Activated CD8-positive, alpha-beta memory T cell treated with anti-CD3 and anti-CD28 coated beads, Interleukin-2, amount 10 ng/mL, durations not matched to agents 7 days and 5 days (primary cell): ENCODE measurements at regions not wholly inside any gene's neighbourhood (a gene's known extent, or its start where the extent isn't known, plus 50 kb on each side); places are given as distances from the start of the nearest gene placed in this dataset.

Source experiments
- ATAC-seq: fragments of 150-1000 bp; cut with Tn5 transposase; one replicate; pipeline ENCODE4 v1.10.0; 2021; ENCODE audit warnings: moderate library complexity
- CTCF ChIA-PET: fragments of 350-600 bp; sonication (Branson Sonifier 250); formaldehyde crosslinking; loops from one replicate; lab custom pipeline; 2021; ENCODE audit warnings: antibody characterized with exemption; lab: Charles Lee
- DNase-seq: peaks from one replicate; pipeline ENCODE4 v3.0.0-alpha.2; 2020
- H3K27ac Mint-ChIP-seq: one replicate; pipeline ENCODE4 v1.8.0; 2021; ENCODE audit warnings: mild to moderate bottlenecking, mixed read lengths
- H3K27me3 Mint-ChIP-seq: one replicate; pipeline ENCODE4 v1.8.0; 2021; ENCODE audit warnings: mixed read lengths
- H3K36me3 Mint-ChIP-seq: one replicate; pipeline ENCODE4 v1.8.0; 2021; ENCODE audit warnings: mild to moderate bottlenecking, mixed read lengths
- H3K4me1 Mint-ChIP-seq: one replicate; pipeline ENCODE4 v1.8.0; 2021; ENCODE audit warnings: mixed read lengths
- H3K4me3 Mint-ChIP-seq: one replicate; pipeline ENCODE4 v1.8.0; 2021; ENCODE audit warnings: mild to moderate bottlenecking, moderate library complexity, mixed read lengths
- H3K9me3 Mint-ChIP-seq: one replicate; pipeline ENCODE4 v1.8.0; 2022; ENCODE audit warnings: low read depth, mixed read lengths

DNA sequence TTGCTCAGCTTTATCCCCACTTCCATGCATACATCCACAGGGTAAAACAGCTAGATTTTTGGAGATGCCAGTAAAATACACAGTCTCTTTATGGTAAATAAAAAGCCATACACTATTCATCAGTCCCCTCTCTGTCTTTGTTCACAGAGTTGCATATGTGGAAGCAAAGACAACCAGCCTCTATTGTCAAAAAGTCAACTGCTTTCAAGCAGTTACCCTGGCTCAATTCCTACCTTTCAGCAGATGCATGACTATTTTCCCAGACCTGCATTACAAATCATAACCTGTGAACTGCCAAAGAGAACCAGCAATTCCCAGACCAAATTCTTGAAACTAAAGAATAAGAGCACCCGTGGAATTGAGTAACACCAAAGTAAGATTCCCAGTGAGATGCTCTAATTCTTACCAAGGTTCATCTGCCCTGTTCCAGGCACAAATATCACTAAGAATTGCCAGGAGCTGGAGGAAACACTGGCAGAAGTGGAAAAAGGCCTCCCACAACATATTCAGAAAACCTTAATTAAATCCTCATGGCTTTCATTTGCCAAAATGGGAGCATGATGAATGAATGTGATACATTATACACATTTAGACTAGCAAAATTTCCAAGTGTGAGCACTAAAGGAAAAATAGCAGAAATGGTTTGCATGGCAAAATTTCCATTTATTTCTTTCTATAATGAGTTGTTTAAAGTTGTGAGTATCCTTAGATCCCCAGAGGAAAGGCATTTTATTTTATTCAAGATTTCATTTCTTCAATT is 391.2 kb upstream of the ADGRL3 start:
- peaks cover 14% of the 10 kb centered on the region for H3K9me3 Mint-ChIP-seq
- no peak overlapping the region for H3K27ac Mint-ChIP-seq
- no peaks in the 10 kb centered on the region for H3K36me3 Mint-ChIP-seq
- CTCF ChIA-PET: no interaction called here
- no peaks in the 10 kb centered on the region for H3K4me1 Mint-ChIP-seq
- ATAC-seq (no peak), DNase-seq (no peak)
- H3K27me3 Mint-ChIP-seq: no peaks in the 10 kb centered on the region
- no peak overlapping the region for H3K4me3 Mint-ChIP-seq

- peaks cover 14% of the 10 kb centered on the region for H3K9me3 Mint-ChIP-seq
- ATAC-seq (no peak), DNase-seq (no peak)
- H3K36me3 Mint-ChIP-seq: no peaks in the 10 kb centered on the region
- H3K4me3 Mint-ChIP-seq: no peak overlapping the region
- H3K27me3 Mint-ChIP-seq: no peaks in the 10 kb centered on the region
- CTCF ChIA-PET: no interaction called here
- no peaks in the 10 kb centered on the region for H3K4me1 Mint-ChIP-seq
- H3K27ac Mint-ChIP-seq: no peak overlapping the region
These were observed 390.7 kb upstream of the ADGRL3 start for GRCh38 chr4:60809486-60809800.

GRCh38 chr4:60812811-60813210 is 387.3 kb upstream of the ADGRL3 start:
- H3K27ac Mint-ChIP-seq: no peak overlapping the region
- no peaks in the 10 kb centered on the region for H3K36me3 Mint-ChIP-seq
- CTCF ChIA-PET: no interaction called here
- ATAC-seq: no peak
- H3K9me3 Mint-ChIP-seq: peaks cover 9% of the 10 kb centered on the region
- H3K4me3 Mint-ChIP-seq: no peak overlapping the region
- DNase-seq: no peak
- H3K4me1 Mint-ChIP-seq: no peaks in the 10 kb centered on the region
- no peaks in the 10 kb centered on the region for H3K27me3 Mint-ChIP-seq

DNA sequence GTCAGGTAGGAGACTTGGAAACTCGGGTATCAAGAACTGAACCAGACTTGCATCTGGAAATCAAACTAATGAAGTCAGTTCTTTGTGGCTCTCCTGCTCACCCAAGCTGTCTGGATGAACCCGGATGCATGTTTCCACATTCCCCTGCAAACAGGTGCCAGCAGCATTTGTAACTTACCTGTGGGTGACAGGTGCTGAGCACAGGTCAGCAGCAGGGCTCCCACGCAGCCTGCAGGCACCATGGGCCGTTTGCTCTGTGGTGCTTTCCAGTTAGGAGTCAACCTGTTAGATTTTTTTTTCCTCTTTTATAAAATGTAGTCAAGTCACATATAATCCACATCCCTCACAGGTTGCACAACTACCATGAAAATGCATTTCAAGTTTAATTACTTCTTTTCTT is 385.6 kb upstream of the ADGRL3 start:
- CTCF ChIA-PET: no interaction called here
- no peak overlapping the region for H3K4me3 Mint-ChIP-seq

GRCh38 chr4:60817609-60818008 is 382.5 kb upstream of the ADGRL3 start:
- no peak for ATAC-seq
- no peak overlapping the region for H3K4me3 Mint-ChIP-seq
- CTCF ChIA-PET: no interaction called here
- H3K9me3 Mint-ChIP-seq: peaks cover 3% of the 10 kb centered on the region
- no peak for DNase-seq
- no peaks in the 10 kb centered on the region for H3K4me1 Mint-ChIP-seq
- H3K27me3 Mint-ChIP-seq: no peaks in the 10 kb centered on the region
- H3K27ac Mint-ChIP-seq: no peak overlapping the region
- H3K36me3 Mint-ChIP-seq: no peaks in the 10 kb centered on the region

More for the DNA sequence above, 385.6 kb upstream of the ADGRL3 start:
- Mint-ChIP-seq H3K27ac (no peak overlapping the region), H3K27me3 (no peaks in the 10 kb centered on the region), H3K9me3 (peaks cover 9% of the 10 kb centered on the region), H3K4me1 (no peaks in the 10 kb centered on the region), H3K36me3 (no peaks in the 10 kb centered on the region)
- no peak for DNase-seq
- no peak for ATAC-seq

- Mint-ChIP-seq H3K27ac (no peak overlapping the region), H3K4me3 (no peak overlapping the region), H3K27me3 (no peaks in the 10 kb centered on the region), H3K36me3 (no peaks in the 10 kb centered on the region), H3K9me3 (no peaks in the 10 kb centered on the region), H3K4me1 (no peaks in the 10 kb centered on the region)
- ATAC-seq (no peak), DNase-seq (no peak)
- CTCF ChIA-PET: no interaction called here
These were observed 377.1 kb upstream of the ADGRL3 start for GRCh38 chr4:60822986-60823385.

GRCh38 chr4:60840020-60840419 is 360.1 kb upstream of the ADGRL3 start:
- H3K4me3 Mint-ChIP-seq: no peak overlapping the region
- CTCF ChIA-PET: no interaction called here
- DNase-seq: no peak
- no peak for ATAC-seq
- H3K27me3 Mint-ChIP-seq: no peaks in the 10 kb centered on the region
- no peaks in the 10 kb centered on the region for H3K4me1 Mint-ChIP-seq
- no peak overlapping the region for H3K27ac Mint-ChIP-seq
- H3K36me3 Mint-ChIP-seq: no peaks in the 10 kb centered on the region
- H3K9me3 Mint-ChIP-seq: peaks cover 9% of the 10 kb centered on the region

GRCh38 chr4:60846678-60847077 is 353.4 kb upstream of the ADGRL3 start:
- H3K36me3 Mint-ChIP-seq: no peaks in the 10 kb centered on the region
- no peak for DNase-seq
- H3K4me3 Mint-ChIP-seq: no peak overlapping the region
- H3K9me3 Mint-ChIP-seq: peaks cover 3% of the 10 kb centered on the region
- ATAC-seq: no peak
- no peak overlapping the region for H3K27ac Mint-ChIP-seq
- H3K4me1 Mint-ChIP-seq: no peaks in the 10 kb centered on the region
- CTCF ChIA-PET: no interaction called here
- no peaks in the 10 kb centered on the region for H3K27me3 Mint-ChIP-seq

DNA sequence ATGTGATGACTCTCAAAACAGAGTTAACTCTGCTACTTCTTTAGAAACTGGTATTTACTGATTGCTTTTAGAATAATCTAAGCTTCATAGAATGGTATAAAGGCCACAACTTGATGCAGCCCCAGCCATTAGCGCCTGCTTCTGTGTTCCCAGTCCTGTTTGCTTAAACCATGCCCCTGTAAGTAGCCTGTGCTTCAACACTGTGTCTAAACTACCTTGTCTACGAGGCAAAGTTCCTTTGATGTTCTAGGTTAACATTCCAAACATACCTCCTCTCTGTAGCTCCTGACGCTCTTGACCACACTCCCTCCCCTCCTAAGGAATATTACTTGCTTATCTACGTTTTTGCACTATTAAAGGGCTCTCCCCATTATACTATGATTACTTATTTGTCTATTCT is 352.5 kb upstream of the ADGRL3 start:
- peaks cover 5% of the 10 kb centered on the region for H3K9me3 Mint-ChIP-seq
- CTCF ChIA-PET: no interaction called here
- no peaks in the 10 kb centered on the region for H3K4me1 Mint-ChIP-seq
- no peaks in the 10 kb centered on the region for H3K27me3 Mint-ChIP-seq
- H3K4me3 Mint-ChIP-seq: no peak overlapping the region
- no peaks in the 10 kb centered on the region for H3K36me3 Mint-ChIP-seq
- ATAC-seq (no peak), DNase-seq (no peak)
- H3K27ac Mint-ChIP-seq: no peak overlapping the region

DNA sequence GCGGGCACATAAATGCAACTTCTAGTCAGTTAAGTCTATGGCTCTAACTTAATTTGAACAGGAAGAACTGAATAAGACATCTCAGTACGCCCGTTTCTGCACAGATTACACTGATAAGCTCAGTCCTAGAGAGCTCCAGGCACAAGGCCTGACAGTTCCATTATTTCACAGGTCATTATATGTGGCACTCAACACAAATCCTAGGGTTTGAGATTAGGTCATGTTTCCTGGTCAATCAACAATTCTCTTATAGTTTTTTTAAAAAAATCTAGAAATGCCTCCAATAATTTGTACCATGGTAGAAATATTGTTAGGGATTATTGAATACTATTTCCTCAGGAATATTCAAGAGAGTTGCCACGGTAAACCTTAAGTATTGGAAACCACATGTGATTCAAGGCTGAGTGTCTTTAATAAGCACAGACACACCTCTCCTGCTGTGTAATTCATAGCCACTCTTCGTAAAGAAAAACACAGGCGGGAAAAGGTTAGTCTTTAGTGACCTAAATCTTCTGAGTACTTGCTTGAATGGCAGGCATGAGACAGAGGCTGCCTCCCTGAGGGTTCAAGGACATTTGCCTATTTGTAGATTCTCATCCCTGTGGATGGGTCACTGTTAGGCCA is 342.9 kb upstream of the ADGRL3 start:
- no peak for ATAC-seq
- no peak overlapping the region for H3K4me3 Mint-ChIP-seq
- no peak overlapping the region for H3K27ac Mint-ChIP-seq
- H3K4me1 Mint-ChIP-seq: no peaks in the 10 kb centered on the region
- H3K36me3 Mint-ChIP-seq: no peaks in the 10 kb centered on the region
- no peaks in the 10 kb centered on the region for H3K27me3 Mint-ChIP-seq
- CTCF ChIA-PET: no interaction called here
- H3K9me3 Mint-ChIP-seq: peaks cover 6% of the 10 kb centered on the region
- no peak for DNase-seq

DNA sequence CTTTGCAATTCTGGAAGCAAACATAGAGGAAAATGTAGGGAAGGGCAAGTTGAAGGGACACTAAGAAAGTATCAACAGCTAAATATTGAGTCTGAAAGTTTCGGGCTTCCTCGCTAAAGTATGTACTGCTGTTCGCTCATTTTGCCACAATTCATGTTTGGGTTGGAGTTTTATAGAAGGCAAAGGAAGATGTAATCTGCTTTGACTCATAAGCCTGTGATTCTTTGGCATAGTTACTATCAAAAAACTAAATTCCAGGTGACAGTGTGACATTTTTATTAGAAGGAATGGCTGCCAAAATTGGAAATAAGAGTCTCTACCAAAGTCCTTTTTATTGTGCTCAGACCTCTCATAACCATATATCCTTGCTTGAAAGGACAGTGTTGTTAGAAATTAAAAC is 336.7 kb upstream of the ADGRL3 start:
- no peak overlapping the region for H3K4me3 Mint-ChIP-seq
- H3K9me3 Mint-ChIP-seq: peaks cover 11% of the 10 kb centered on the region
- ATAC-seq (no peak), DNase-seq (no peak)
- H3K4me1 Mint-ChIP-seq: no peaks in the 10 kb centered on the region
- no peaks in the 10 kb centered on the region for H3K36me3 Mint-ChIP-seq
- CTCF ChIA-PET: no interaction called here
- H3K27ac Mint-ChIP-seq: no peak overlapping the region
- H3K27me3 Mint-ChIP-seq: no peaks in the 10 kb centered on the region

GRCh38 chr4:60865273-60865672 is 334.9 kb upstream of the ADGRL3 start:
- ATAC-seq: no peak
- H3K4me1 Mint-ChIP-seq: no peaks in the 10 kb centered on the region
- CTCF ChIA-PET: no interaction called here
- H3K4me3 Mint-ChIP-seq: no peak overlapping the region
- no peak overlapping the region for H3K27ac Mint-ChIP-seq
- DNase-seq: no peak
- H3K27me3 Mint-ChIP-seq: no peaks in the 10 kb centered on the region
- H3K36me3 Mint-ChIP-seq: no peaks in the 10 kb centered on the region
- peaks cover 13% of the 10 kb centered on the region for H3K9me3 Mint-ChIP-seq

DNA sequence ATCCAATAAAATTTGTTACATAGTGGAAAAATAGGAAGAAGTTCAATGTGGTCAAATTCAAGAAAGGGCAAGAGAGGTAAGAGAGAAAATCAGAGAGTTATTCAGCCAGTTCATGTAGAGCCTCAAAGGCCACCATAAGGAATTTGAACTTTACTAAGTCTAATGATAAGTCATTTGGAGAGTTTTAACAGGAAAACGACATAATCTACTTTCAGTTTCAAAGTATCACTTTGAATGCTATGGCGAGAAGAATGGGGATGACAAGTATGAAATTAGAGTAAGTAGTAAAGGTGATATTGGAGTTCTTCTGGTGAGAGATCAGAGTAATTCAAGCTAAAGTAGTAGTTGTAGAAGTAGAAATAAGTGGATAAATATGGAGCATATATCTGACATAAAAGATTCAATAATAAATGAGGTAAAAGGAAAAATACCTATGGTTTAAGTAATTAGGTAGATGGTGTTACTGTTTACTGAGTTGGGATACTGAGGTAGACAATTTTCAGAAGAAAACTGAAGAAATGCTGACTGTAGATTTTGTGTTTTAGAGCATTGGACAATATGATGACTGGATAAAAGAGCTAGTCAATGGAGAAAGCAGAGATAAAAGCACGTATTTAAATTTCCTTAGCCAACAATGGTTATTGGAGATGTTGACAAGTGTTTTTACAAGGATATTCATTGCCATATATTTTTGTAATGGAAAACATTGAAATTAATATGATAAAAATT is 331.7 kb upstream of the ADGRL3 start:
- CTCF ChIA-PET: no interaction called here

GRCh38 chr4:60879135-60879701 is 320.9 kb upstream of the ADGRL3 start:
- Mint-ChIP-seq H3K4me3 (no peak overlapping the region), H3K27me3 (no peaks in the 10 kb centered on the region), H3K36me3 (no peaks in the 10 kb centered on the region), H3K27ac (no peak overlapping the region), H3K4me1 (no peaks in the 10 kb centered on the region), H3K9me3 (peaks cover 11% of the 10 kb centered on the region)
- CTCF ChIA-PET: no interaction called here
- DNase-seq: no peak
- no peak for ATAC-seq

More for the DNA sequence above, 331.7 kb upstream of the ADGRL3 start:
- Mint-ChIP-seq H3K27me3 (no peaks in the 10 kb centered on the region), H3K36me3 (no peaks in the 10 kb centered on the region), H3K4me3 (no peak overlapping the region), H3K4me1 (no peaks in the 10 kb centered on the region), H3K27ac (no peak overlapping the region), H3K9me3 (peaks cover 10% of the 10 kb centered on the region)
- ATAC-seq (no peak), DNase-seq (no peak)
